ENCODE measurements at regions not wholly inside any gene's neighbourhood (a gene's known extent, or its start where the extent isn't known, plus 50 kb on each side); places are given as distances from the start of the nearest gene placed in this dataset.

- Histone ChIP-seq H3K36me3 (ENCODE audit: control insufficient read depth, insufficient read depth, low read length) (no peaks in the 10 kb centered on the region), H3K27me3 (ENCODE audit: control insufficient read depth, insufficient read depth, low read length) (no peaks in the 10 kb centered on the region), H3K4me3 (ENCODE audit: low read depth, low read length) (no peak overlapping the region)
- TF ChIP-seq, protein P1, sequence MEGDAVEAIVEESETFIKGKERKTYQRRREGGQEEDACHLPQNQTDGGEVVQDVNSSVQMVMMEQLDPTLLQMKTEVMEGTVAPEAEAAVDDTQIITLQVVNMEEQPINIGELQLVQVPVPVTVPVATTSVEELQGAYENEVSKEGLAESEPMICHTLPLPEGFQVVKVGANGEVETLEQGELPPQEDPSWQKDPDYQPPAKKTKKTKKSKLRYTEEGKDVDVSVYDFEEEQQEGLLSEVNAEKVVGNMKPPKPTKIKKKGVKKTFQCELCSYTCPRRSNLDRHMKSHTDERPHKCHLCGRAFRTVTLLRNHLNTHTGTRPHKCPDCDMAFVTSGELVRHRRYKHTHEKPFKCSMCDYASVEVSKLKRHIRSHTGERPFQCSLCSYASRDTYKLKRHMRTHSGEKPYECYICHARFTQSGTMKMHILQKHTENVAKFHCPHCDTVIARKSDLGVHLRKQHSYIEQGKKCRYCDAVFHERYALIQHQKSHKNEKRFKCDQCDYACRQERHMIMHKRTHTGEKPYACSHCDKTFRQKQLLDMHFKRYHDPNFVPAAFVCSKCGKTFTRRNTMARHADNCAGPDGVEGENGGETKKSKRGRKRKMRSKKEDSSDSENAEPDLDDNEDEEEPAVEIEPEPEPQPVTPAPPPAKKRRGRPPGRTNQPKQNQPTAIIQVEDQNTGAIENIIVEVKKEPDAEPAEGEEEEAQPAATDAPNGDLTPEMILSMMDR (IDR thresholded peaks at IDR 0.05; ENCODE audit: insufficient read depth, low read length, severe bottlenecking) = no peak
- no peak for FAIRE-seq
- DNase-seq (ENCODE audit: low read depth) = no peak
Observed at GRCh38 chr6:150705392-150705791, 105.7 kb downstream of the PLEKHG1 start.

DNA sequence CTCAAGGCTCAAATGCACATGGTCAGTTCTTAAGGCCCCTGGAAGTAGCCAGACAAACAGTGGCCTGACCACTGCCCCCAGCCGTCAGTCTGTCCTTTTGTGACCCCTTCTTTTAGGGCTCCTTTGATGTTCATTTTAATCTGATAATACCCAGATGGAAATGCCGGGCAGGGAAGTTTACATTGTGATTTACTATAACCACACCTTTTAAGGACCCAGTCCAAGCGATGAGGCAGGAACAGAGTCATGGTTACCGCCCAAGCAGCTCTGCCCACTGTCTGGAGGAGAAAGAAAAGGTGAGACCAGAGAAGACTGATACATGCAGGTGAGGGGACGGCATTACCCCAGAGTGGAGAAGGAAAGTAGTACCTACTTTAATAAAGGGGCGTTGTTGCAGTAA lies 110.6 kb downstream of the PLEKHG1 start:
- no peak overlapping the region for H3K4me3 ChIP-seq (ENCODE audit: low read depth, low read length)
- no peaks in the 10 kb centered on the region for H3K36me3 ChIP-seq (ENCODE audit: control insufficient read depth, insufficient read depth, low read length)
- no peaks in the 10 kb centered on the region for H3K27me3 ChIP-seq (ENCODE audit: control insufficient read depth, insufficient read depth, low read length)
- peak; percentile 82 for DNase-seq (ENCODE audit: low read depth)
- FAIRE-seq = no peak
- TF ChIP-seq, protein P1 (IDR thresholded peaks at IDR 0.05; ENCODE audit: insufficient read depth, low read length, severe bottlenecking) = no peak

- Histone ChIP-seq H3K4me3 (ENCODE audit: low read depth, low read length) (no peak overlapping the region), H3K27me3 (ENCODE audit: control insufficient read depth, insufficient read depth, low read length) (no peaks in the 10 kb centered on the region), H3K36me3 (ENCODE audit: control insufficient read depth, insufficient read depth, low read length) (no peaks in the 10 kb centered on the region)
- no peak for FAIRE-seq
- DNase-seq (ENCODE audit: low read depth) = no peak
- TF ChIP-seq, protein P1 (IDR thresholded peaks at IDR 0.05; ENCODE audit: insufficient read depth, low read length, severe bottlenecking) = no peak
Observed at GRCh38 chr6:150711061-150711460, 111.4 kb downstream of the PLEKHG1 start.

DNA sequence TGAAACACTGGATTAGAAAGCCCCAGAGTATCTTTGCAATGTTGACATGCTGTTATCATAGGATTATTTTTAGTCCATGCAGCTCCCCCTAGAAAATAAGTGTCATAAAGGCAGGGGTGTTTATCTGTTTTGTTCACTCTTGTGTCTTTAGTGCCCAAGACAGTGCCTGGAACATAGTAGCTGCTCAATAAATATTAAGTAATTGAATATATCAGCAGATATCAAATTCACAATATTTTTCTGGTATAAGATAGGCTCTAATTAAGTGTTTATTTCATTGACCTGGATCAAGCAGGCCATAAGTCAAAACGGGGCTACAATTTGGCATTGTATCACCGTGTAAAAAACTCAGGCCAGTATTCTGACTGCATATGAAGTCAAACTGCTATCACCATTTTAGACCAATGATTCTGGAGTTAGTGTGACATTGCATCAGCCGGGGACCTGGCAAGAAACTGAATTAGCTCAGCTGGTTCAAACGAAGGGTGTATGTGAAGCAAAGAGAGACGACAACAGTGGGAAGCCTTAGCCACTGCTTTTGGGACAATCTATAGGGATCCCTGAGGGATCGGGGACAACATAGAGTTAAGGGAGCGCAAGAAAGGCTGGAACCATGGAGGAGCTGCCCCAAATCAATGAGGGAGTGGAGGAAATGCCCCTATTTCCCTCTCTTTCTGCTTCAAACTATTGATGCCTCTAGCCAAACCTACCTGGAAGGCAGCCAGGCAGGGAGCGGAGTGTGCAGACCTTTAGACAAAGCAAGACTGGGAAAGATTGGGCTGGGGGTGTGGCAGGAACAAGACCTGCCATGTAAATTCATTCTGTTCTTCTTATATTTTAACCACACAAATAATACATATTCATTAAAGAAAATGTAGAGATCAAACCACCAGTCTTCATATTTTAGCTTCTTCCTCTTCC lies 112.2 kb downstream of the PLEKHG1 start:
- no peaks in the 10 kb centered on the region for H3K36me3 ChIP-seq (ENCODE audit: control insufficient read depth, insufficient read depth, low read length)
- FAIRE-seq (peak; percentile 47), DNase-seq (ENCODE audit: low read depth) (peak; percentile 38)
- no peaks in the 10 kb centered on the region for H3K27me3 ChIP-seq (ENCODE audit: control insufficient read depth, insufficient read depth, low read length)
- TF ChIP-seq, protein P1 (IDR thresholded peaks at IDR 0.05; ENCODE audit: insufficient read depth, low read length, severe bottlenecking) = no peak
- H3K4me3 ChIP-seq (ENCODE audit: low read depth, low read length) = no peak overlapping the region

- Histone ChIP-seq H3K27me3 (ENCODE audit: control insufficient read depth, insufficient read depth, low read length) (no peaks in the 10 kb centered on the region), H3K4me3 (ENCODE audit: low read depth, low read length) (no peak overlapping the region), H3K36me3 (ENCODE audit: control insufficient read depth, insufficient read depth, low read length) (no peaks in the 10 kb centered on the region)
- TF ChIP-seq, protein P1 (IDR thresholded peaks at IDR 0.05; ENCODE audit: insufficient read depth, low read length, severe bottlenecking) = no peak
- DNase-seq (ENCODE audit: low read depth) (peak; percentile 73), FAIRE-seq (no peak)
Observed at GRCh38 chr6:150712505-150713252, 113.0 kb downstream of the PLEKHG1 start.
